B cell (primary cell): ENCODE measurements at regions not wholly inside any gene's neighbourhood (a gene's known extent, or its start where the extent isn't known, plus 50 kb on each side); places are given as distances from the start of the nearest gene placed in this dataset.

Experiments used
- ATAC-seq: fragments of 200-7000 bp; cut with Tn5 transposase; one replicate; pipeline ENCODE4 v1.10.0; 2021; ENCODE audit warnings: low read depth, mild to moderate bottlenecking, moderate number of reproducible peaks, moderate library complexity
- CTCF ChIA-PET: fragments of 350-600 bp; sonication (Branson Sonifier 250); formaldehyde crosslinking; loops from one replicate; lab custom pipeline; 2021; ENCODE audit warnings: antibody characterized with exemption, inconsistent platforms; lab: Charles Lee
- POLR2A ChIA-PET: fragments of 350-600 bp; sonication (Branson Sonifier 250); formaldehyde crosslinking; loops from one replicate; lab custom pipeline; 2021; ENCODE audit warnings: antibody characterized with exemption; lab: Charles Lee
- DNase-seq: peaks from one replicate; pipeline ENCODE4 v3.0.0; 2013
- H2AFZ ChIP-seq: 2 replicates; pipeline ENCODE4 v1.6.1; 2012; ENCODE audit warnings: mild to moderate bottlenecking, low read depth, low read length; ENCODE audit not compliant: insufficient read depth, poor library complexity, severe bottlenecking
- H3K27ac ChIP-seq, 2 donors: 1 replicate in 1 of 2; 2 replicates in 1 of 2; pipeline ENCODE4 v1.5.1; 2012 to 2013; ENCODE audit warnings: low read length in 2 of 2, mild to moderate bottlenecking in 2 of 2, moderate library complexity in 1 of 2
- H3K27me3 ChIP-seq, 4 experiments: fragments of 200-600 bp in 1 of 4; sonication (generic) in 1 of 4; replicated peaks in 1 of 4; 1 replicate in 2 of 4; 2 replicates in 2 of 4; pipeline versions ENCODE4 v1.6.1 to v1.7.0; 2013 to 2016; ENCODE audit warnings: low read length in 3 of 4, mild to moderate bottlenecking in 2 of 4, mixed read lengths in 1 of 4, moderate library complexity in 1 of 4; ENCODE audit not compliant: insufficient read depth in 4 of 4, control insufficient read depth in 3 of 4; ENCODE audit errors: control extremely low read depth in 1 of 4
- H3K36me3 ChIP-seq, 2 experiments: replicated peaks in 1 of 2; 1 replicate in 1 of 2; 2 replicates in 1 of 2; pipeline versions ENCODE4 v1.6.1 to v1.7.1; 2013; ENCODE audit warnings: low read length in 1 of 2; ENCODE audit not compliant: insufficient read depth in 2 of 2, control insufficient read depth in 1 of 2; ENCODE audit errors: control extremely low read depth in 1 of 2, extremely low read depth in 1 of 2
- H3K4me1 ChIP-seq, 2 donors: fragments of 200-600 bp in 1 of 2; sonication (generic) in 1 of 2; 1 replicate in 1 of 2; 2 replicates in 1 of 2; pipeline versions ENCODE4 v1.5.1 to v1.6.1; 2013 to 2017; ENCODE audit warnings: low read length in 2 of 2; ENCODE audit not compliant: control insufficient read depth in 2 of 2, insufficient read depth in 2 of 2
- H3K4me2 ChIP-seq: replicated peaks from 2 replicates; pipeline ENCODE3; 2012; ENCODE audit warnings: mild to moderate bottlenecking, low read depth, low read length; ENCODE audit not compliant: poor library complexity, severe bottlenecking
- H3K4me3 ChIP-seq, 5 experiments: fragments of 200-600 bp in 1 of 5; sonication (generic) in 1 of 5; 1 replicate in 3 of 5; 2 replicates in 2 of 5; pipeline versions ENCODE4 v1.5.1 to v1.7.0; 2011 to 2016; ENCODE audit warnings: low read length in 4 of 5, mild to moderate bottlenecking in 4 of 5, low read depth in 2 of 5, control low read depth in 1 of 5, moderate library complexity in 1 of 5; ENCODE audit not compliant: insufficient read depth in 1 of 5; ENCODE audit errors: control extremely low read depth in 1 of 5, extremely low read depth in 1 of 5
- H3K79me2 ChIP-seq: fragments of 200-600 bp; sonication (generic); one replicate; pipeline ENCODE4 v1.6.0; 2016; ENCODE audit warnings: low read length; ENCODE audit not compliant: control insufficient read depth, insufficient read depth
- H3K9ac ChIP-seq: fragments of 200-600 bp; sonication (generic); 2 replicates; pipeline ENCODE4 v1.6.1; 2017; ENCODE audit warnings: mild to moderate bottlenecking, low read length, moderate library complexity
- H3K9me3 ChIP-seq, 3 donors: one replicate each; pipeline versions ENCODE4 v1.6.1 to v1.7.1; 2013; ENCODE audit warnings: low read length in 2 of 3; ENCODE audit not compliant: control insufficient read depth in 2 of 3, insufficient read depth in 1 of 3; ENCODE audit errors: control extremely low read depth in 1 of 3
- H4K20me1 ChIP-seq: 2 replicates; pipeline ENCODE4 v1.6.0; 2012; ENCODE audit warnings: mild to moderate bottlenecking, low read length; ENCODE audit not compliant: insufficient read depth, control insufficient read depth, poor library complexity, severe bottlenecking
- H3K27ac Mint-ChIP-seq: one replicate; pipeline ENCODE4 v1.8.0; 2021; ENCODE audit warnings: mixed read lengths
- H3K27me3 Mint-ChIP-seq: one replicate; pipeline ENCODE4 v1.8.0; 2021; ENCODE audit warnings: mixed read lengths
- H3K4me1 Mint-ChIP-seq: one replicate; pipeline ENCODE4 v1.8.0; 2021; ENCODE audit warnings: mixed read lengths
- H3K4me3 Mint-ChIP-seq: one replicate; pipeline ENCODE4 v1.8.0; 2021; ENCODE audit warnings: mixed read lengths
- H3K9me3 Mint-ChIP-seq: one replicate; pipeline ENCODE4 v1.8.0; 2022; ENCODE audit warnings: mixed read lengths; ENCODE audit not compliant: insufficient read depth
- CTCF ChIP-seq: fragments of 200-600 bp; IDR thresholded peaks from one replicate; pipeline ENCODE4 v1.8.0; 2022; ENCODE audit warnings: antibody characterized with exemption, mild to moderate bottlenecking
- EZH2 ChIP-seq: IDR thresholded peaks from 2 replicates; pipeline ENCODE4 v1.6.1; 2012; ENCODE audit warnings: borderline replicate concordance, low read depth, mild to moderate bottlenecking, moderate library complexity, low read length; ENCODE audit not compliant: insufficient read depth, poor library complexity, severe bottlenecking
- WGBS: methylation state at CpG from one replicate; pipeline ENCODE4 v1.1.5; 2013; ENCODE audit warnings: missing lambda C conversion rate; ENCODE audit not compliant: insufficient coverage; 5-methylcytosine and 5-hydroxymethylcytosine counted together
- intact Hi-C: fragments of 100-400 bp; cut with micrococcal nuclease; formaldehyde crosslinking; loops from one replicate; pipeline ENCODE4 v1.10.0; 2022

- Histone ChIP-seq H3K4me1 (no peaks in the 10 kb centered on the region), H3K9ac (no peak overlapping the region), H3K9me3 (no peaks in the 10 kb centered on the region), H4K20me1 (no peaks in the 10 kb centered on the region), H3K79me2 (no peaks in the 10 kb centered on the region), H3K36me3 (no peaks in the 10 kb centered on the region), H3K27ac (no peak overlapping the region), H3K27me3 (peaks cover 0 to 3% (median 0%) of the 10 kb centered on the region in 4 experiments), H3K4me3 (no peak overlapping the region), H2AFZ (no peak overlapping the region), H3K4me2 (no peak overlapping the region)
- peaks cover 11% of the 10 kb centered on the region for H3K27me3 Mint-ChIP-seq
- CTCF ChIA-PET, result no interaction called here
- TF ChIP-seq CTCF, result no peak
- no peak for TF ChIP-seq EZH2
- no peak for ATAC-seq
- POLR2A ChIA-PET, result no interaction called here
- no peak overlapping the region for H3K4me3 Mint-ChIP-seq
- intact Hi-C loops, result no loop called here
- no peaks in the 10 kb centered on the region for H3K9me3 Mint-ChIP-seq
- 100% methylated on average over 3 of the region's 7 CpGs for WGBS
- DNase-seq, result no peak
- no peak overlapping the region for H3K27ac Mint-ChIP-seq
- H3K4me1 Mint-ChIP-seq, result no peaks in the 10 kb centered on the region
Observed at GRCh38 chr3:14289590-14290461, 111.2 kb downstream of the LSM3 start.

DNA sequence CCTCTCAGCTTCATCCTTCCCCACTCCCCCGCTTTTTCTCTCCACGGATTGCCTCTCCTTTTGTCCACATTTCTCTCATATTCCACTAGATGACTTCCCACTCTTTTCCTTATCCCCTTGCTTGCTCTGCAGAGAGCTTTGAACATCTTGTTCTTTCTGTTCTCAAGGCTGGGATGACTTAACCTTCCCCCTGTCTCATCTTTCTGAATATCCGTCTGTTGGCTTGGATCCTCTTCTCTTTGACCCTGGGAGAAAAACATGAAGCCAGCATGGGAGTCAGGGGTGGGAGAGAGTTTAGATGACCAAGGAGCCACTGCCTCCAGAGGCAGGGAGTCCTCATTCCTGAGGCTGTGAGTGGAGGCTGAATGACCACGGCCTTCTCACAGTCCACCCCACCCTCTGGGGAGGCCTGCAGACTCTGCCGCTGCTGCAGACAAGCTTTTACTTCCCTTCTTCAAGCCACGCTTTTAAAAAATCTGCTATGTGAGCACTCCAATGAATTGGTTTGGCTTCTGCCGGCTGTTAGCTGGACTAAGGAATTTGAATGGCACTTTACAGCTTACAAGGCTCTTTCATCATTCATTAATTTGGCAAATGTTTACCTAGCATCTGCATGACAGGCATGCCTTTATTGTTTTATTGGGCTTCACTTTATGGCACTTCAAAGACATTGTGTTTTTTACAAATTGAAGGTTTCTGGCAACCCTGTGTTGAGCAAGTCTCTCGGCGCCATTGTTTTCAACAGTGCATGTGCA, 111.6 kb upstream of the SLC6A6 start:
- intact Hi-C loops, result no loop called here
- Mint-ChIP-seq H3K9me3 (no peaks in the 10 kb centered on the region), H3K27me3 (peaks cover 14% of the 10 kb centered on the region), H3K4me3 (no peak overlapping the region), H3K27ac (no peak overlapping the region), H3K4me1 (no peaks in the 10 kb centered on the region)
- H3K9me3 ChIP-seq, result no peaks in the 10 kb centered on the region
- H3K79me2 ChIP-seq, result no peaks in the 10 kb centered on the region
- ATAC-seq (no peak), DNase-seq (no peak)
- WGBS, result 88% methylated on average over 5 of the region's 9 CpGs
- no peak overlapping the region for H2AFZ ChIP-seq
- POLR2A ChIA-PET, result no interaction called here
- H3K27ac ChIP-seq, result no peak overlapping the region
- peaks cover 0 to 3% (median 0%) of the 10 kb centered on the region in 4 experiments for H3K27me3 ChIP-seq
- no peak overlapping the region for H3K4me3 ChIP-seq
- H3K4me1 ChIP-seq, result no peaks in the 10 kb centered on the region
- no peaks in the 10 kb centered on the region for H3K36me3 ChIP-seq
- CTCF ChIA-PET, result no interaction called here
- no peak for TF ChIP-seq EZH2
- TF ChIP-seq CTCF, result no peak
- no peaks in the 10 kb centered on the region for H4K20me1 ChIP-seq
- H3K4me2 ChIP-seq, result no peak overlapping the region
- H3K9ac ChIP-seq, result no peak overlapping the region
